NCI-H1105 (cell line): ENCODE measurements at regions not wholly inside any gene's neighbourhood (a gene's known extent, or its start where the extent isn't known, plus 50 kb on each side); places are given as distances from the start of the nearest gene placed in this dataset.
"Not testable (repeated sequence)": the region's sequence is repeated elsewhere in the genome, so short reads cannot be mapped to it uniquely, and the experiment has no call there.

Experiments
- DNase-seq: peaks from one replicate; lab custom pipeline; 2025; lab: John Stamatoyannopoulos, UW

DNA sequence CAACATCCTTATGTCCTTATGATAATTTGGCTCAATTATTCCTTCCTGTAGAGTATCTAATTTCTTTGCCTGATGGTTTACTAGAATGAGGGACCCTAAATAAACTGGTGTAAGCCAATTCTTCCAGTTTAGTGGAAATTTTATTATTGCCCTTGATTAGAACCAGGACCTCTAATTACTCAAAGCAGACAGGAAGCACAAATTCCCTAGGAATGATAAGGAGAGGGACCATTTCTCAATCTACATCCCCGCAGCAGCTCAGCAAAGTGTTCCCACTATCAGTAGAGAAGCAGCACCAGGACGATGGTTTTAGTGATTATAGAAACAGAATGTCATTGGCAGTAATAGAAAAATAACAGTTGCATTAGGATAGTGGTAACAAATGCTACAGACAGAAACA, 97.1 kb downstream of the PLPPR4 start:
- no peak for DNase-seq

DNA sequence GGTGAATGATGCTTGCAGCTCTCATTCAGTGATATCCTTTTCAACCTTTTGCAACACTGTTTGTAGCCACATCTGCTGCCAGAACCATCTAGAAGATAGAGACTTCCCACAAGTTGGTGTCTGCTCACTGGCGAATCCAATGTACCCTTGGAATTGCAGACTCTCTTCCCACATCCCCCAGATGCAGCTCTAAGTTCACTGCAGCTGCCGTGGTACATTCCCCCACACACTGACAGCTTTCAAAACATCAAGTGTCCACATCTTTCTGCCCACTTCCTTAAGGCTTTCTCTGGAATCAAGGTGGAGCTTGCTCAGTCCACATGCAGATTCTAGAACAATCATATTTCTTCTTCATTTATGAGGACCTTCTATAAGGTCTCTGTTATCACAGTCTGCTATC, 99.2 kb downstream of the PLPPR4 start:
- no peak for DNase-seq

DNA sequence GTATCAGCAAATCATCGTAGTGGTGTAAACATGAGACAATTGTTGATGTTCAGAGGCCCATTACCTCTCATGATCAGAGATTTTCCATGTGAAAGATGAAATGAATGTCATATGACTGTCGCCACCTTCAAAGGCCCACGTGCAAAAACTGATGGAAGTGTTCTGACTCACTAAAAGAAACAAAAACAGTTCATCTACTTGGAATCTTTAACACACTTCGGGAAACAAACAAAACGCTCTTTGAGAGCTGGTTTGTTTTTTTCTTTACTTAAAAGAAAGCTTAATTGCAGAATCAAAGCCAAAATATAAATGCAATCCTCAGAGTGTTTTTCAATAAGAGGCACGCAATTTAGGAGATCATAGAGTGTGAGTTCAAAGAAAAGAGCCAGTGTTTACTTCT, 100.8 kb downstream of the PLPPR4 start:
- no peak for DNase-seq

DNA sequence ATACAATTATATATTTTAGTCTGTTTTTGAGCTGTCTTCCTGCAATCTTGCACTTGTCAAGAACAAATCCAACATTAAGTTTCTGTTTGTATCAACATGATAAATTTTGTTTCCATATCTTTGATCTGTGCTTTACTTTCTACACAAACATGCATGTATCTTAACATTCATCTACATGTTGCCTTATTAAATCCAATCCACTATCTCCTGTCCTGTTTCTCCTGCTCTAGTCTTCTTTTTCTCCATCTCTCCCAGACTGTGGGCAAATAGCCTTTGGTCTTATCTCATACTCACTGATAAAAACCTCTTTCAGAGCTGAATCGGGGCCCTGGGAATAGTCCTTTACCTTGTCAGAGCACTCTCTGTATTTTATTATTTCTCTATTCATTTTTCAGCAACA, 101.3 kb downstream of the PLPPR4 start:
- no peak for DNase-seq

DNA sequence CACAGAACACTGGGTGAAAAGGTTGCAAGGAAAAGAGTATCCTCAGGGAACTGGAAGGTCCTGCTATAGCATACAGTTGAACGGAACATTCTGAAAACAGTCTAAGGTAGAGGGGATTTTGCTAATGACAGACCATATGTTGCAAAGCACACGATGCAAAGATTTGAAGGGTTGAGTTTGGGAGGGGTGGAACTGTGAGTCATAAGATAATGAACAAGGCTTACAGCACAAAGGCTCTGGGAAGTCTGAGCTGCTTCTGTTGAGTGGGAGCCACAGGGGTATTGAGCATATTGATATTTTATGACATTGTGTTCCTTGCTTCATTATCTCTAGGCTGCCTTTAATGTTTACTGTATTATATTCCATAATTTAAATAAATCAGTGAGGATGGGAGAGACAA, 104.9 kb downstream of the PLPPR4 start:
- no peak for DNase-seq

DNA sequence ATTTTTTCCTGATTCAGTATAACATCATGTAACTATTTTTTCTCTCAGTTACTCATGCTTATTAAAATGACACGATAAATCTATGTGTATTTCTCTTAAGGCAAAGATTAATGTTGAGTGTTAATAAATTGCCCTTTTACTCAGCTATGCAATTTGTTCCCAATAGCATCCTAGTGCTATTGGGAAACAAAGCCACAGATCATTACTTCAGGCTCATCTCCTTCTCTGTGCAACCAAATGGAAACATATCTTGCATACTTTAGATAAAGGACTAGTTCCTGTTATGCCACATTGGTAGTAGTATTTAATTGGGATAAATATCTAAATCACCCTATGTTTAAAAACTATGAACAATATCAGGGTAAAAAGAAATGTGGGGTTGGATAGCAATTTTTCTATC, 106.2 kb downstream of the PLPPR4 start:
- DNase-seq = no peak

DNA sequence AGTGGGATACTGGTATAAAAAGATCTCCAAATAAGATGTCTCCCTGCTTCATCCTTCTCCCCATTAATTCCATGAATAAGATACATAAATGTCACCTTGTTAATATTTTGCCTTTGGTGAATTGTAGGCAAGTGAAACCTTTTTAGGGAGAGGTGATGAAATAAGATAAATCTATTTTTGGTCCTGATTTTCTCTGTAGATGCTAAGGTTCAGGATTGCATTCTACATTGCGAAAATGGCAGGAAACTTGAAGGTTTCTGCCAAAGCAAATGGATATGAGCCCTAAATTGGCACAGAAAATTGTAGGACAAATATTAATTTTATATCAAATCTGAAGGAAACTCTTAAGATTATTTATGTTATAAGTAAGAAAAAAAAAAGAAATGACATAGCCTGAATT, 107.1 kb downstream of the PLPPR4 start:
- DNase-seq = no peak

DNA sequence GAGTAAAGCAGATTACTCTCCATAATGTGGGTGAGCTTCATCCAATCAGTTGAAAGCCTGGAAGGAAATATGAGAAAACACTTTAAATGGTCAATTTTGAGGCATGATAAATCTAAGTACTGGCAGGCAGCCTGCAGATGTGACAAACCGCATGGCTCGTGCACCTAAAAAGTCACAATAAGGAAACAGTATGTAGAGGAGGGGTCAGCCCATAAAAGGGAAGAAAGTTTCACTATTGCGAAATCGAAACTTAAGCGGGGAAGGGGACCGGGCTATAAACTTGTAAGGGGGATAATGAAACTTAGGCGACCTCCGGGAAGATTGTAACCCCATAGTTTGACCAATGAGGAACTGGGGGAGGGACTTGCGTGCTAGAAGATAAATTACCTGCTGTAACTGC, 109.8 kb downstream of the PLPPR4 start:
- no peak for DNase-seq

DNA sequence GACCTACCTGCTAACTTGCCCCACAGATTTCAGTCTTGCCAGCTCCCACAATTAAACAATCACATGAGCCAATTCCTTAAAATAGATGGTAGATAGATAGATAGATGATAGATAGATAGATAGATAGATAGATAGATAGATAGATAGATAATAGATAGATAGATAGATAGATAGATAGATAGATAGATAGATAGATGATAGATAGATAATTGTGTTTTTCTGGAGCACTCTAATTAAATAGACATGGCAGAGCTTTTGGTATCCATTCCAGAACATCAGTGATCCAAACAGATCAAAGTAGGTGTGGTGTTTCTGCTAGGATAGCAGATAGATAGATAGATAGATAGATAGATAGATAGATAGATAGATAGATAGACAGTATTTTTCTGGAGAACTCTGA, 110.4 kb downstream of the PLPPR4 start:
- not testable (repeated sequence) for DNase-seq

DNA sequence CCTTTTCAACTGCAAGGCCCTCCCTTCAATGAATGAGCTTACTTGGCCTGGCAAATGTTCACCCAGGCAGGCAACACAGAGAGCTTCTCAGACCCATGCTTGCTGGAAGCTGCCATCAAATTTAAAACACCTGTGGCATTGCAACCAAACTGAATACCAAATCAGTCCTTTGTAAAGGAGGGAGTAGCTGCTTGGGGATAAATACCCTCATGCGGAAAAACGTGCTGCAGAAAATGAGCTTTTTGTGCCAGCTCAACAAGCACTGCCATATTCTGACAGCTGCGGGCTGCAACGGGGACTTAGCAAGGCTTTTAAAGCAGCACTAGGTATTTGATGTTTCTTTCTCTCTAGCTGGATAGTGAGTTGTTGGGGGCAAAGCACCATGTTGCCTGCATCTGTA, 119.7 kb downstream of the PLPPR4 start:
- DNase-seq = no peak

DNA sequence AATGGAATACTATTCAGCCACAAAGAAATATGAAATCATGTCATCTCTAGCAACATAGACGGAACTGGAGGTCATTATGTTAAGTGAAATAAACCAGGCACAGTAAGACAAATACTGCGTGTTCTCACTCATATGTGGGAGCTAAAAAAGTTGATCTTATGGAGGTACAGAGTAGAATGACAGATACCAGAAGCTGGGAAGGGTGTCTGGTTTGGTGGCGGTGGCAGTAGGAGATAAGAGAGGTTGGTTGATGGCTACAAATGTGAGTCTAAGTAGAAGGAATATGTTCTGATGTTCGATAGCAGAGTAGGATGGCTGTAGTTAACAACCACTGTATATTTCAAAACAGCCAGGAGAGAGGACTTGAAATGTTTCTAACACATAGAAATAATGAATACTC, 121.6 kb downstream of the PLPPR4 start:
- DNase-seq = no peak

DNA sequence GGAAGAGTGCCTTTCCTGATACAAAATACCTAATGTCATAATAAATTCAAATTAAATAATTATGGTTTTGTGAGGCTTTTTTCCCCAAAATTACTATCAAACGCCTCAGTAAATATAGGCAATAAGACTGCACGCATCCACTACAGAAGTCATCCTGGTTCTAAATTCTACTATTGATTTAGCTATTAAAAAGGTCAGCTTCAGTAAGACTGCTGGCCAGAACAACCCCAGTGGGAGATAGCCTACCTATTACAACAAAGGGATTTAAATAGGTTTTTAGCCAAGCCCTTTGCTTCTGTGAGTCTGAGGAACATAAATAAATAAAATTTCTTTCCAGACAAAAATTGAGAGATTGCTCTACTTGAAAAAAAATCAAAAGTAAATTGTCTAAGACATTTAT, 132.1 kb downstream of the PLPPR4 start:
- DNase-seq = no peak

DNA sequence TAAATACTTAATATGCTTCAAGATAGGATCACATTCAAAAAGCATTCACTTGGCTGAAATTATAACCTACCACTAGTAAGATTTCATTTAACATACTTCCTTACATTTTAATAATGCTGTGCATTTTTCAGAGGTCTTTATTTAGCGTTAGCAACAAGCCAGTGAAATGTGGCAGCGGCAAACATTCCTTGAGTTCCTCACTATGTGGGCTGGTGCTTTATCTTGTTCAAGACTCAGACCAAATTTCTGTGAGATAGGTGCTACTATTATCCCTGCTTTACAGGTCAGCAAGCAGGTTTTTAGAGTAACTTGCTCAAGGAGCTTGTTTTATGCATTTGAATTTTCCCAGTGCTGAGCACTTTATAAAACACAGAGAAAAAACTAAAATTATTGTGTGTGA, 132.7 kb downstream of the PLPPR4 start:
- DNase-seq = no peak

DNA sequence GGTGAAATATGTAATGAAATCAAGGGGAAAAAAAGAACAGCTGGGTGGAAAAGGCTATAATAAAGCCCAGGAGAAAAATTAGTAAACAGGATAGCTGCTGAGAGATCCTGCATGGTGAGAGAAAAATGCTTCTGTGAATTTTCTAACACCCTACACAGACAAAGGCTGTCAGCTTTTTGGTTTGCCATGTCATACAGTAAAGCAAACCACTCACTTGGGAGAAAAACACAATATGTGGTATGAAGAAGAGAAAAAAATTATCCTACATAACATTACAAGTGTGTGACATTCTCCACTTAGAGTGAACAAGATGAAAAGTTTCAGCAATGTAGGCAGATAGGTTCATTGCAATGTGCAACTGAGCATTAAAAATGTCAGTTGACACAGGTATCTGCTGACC, 133.6 kb downstream of the PLPPR4 start:
- DNase-seq = no peak

DNA sequence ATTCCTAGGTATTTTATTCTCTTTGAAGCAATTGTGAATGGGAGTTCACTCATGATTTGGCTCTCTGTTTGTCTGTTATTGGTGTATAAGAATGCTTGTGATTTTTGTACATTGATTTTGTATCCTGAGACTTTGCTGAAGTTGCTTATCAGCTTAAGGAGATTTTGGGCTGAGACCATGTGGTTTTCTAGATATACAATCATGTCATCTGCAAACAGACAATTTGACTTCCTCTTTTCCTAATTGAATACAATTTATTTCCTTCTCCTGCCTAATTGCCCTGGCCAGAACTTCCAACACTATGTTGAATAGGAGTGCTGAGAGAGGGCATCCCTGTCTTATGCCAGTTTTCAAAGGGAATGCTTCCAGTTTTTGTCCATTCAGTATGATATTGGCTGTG, 137.3 kb downstream of the PLPPR4 start:
- DNase-seq = not testable (repeated sequence)

DNA sequence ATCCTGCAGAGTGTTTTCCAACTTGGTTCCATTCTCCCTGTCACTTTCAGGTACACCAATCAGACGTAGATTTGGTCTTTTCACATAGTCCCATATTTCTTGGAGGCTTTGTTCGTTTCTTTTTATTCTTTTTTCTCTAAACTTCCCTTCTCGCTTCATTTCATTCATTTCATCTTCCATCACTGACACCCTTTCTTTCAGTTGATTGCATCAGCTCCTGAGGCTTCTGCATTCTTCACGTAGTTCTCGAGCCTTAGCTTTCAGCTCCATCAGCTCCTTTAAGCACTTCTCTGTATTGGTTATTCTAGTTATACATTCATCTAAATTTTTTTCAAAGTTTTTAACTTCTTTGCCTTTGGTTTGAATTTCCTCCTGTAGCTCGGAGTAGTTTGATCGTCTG, 140.1 kb downstream of the PLPPR4 start:
- DNase-seq = not testable (repeated sequence)

DNA sequence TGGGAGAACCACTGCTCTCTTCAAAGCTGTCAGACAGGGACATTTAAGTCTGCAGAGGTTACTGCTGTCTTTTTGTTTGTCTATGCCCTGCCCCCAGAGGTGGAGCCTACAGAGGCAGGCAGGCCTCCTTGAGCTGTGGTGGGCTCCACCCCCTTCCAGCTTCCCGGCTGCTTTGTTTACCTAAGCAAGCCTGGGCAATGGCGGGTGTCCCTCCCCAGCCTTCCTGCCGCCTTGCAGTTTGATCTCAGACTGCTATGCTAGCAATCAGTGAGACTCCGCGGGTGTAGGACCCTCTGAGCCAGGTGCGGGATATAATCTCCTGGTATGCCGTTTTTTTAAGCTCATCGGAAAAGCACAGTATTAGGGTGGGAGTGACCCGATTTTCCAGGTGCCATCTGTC, 141.0 kb downstream of the PLPPR4 start:
- not testable (repeated sequence) for DNase-seq

DNA sequence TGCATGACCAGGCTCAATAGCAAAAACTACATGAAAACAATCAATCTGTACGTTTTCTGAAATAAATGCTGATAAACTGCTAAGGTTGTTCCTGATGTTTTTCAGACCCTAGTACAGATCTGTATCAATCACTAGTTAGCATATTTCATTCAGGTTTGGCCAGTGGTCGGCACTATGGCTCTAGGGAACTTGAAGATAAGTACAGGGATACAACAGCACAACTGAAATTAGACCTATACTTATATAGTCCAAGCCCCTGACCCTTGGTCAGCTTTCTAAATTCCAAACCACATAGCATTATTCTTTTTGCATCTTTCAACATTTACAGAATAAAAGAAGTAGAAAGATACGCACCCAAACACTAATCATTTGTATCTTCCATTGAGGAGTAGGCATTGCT, 142.7 kb downstream of the PLPPR4 start:
- no peak for DNase-seq

DNA sequence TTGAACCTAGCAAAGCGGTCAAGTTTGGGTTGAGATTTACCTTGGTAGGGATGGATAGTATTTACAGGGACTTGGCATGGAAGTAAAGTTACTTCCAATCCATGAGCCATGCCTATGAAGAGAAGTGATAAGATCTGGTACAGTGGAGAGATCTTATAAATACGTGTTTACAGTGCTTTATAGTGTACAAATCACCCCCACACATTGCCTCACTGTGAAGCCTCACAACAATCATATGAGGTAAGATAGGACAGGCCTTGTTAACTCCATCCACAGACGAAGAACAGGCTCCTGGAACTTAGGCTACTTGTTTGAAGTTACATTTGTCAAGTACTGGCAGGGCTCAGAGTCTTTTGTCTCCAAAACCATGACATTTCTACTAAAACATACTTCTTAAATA, 159.8 kb downstream of the PLPPR4 start:
- no peak for DNase-seq

DNA sequence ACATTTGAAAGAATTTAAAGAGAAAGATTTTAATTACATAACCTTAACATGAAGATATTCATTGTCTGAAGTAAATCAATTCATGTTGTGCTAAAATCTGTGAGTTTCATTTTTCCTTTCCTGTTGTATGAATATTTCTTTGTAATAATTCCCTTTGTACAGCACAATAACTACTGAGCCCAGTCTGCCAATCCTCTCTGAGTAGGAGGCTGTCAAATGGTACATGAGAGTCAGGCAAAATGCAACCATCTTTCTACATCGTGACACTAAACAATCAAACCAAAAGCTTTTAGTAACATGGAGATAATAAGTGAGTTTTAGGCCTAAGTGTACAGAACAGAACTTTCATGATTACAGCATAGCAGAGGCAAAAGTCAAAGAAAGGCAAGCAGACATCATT, 165.5 kb downstream of the PLPPR4 start:
- DNase-seq = no peak

DNA sequence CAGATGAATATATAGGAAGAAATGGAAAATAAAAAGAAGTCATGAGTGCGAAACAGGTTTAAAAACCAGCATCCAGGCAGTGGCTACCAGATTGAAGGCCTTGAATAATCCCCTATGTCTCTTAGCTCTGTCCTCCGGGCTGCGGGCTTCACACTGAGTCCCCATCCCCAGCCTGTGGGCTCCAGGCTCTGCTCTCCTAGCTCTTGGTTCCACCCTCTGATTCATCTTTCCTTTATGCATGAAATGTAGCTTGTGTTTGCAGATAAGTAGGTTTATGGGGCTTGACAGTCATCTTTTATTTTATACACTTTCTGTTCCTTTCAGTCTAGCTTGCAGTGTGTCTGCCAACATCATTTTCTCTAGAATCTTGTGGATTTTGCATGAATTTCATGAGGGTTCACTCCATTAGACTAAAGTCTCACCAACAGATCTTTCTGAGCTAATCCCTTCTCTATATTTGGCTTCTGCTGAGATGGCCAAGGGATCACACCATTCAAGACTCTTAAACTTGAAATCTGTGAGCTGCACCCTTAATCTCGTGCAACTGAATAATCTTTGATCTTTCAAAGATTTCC, 174.5 kb downstream of the PLPPR4 start:
- DNase-seq = no peak

DNA sequence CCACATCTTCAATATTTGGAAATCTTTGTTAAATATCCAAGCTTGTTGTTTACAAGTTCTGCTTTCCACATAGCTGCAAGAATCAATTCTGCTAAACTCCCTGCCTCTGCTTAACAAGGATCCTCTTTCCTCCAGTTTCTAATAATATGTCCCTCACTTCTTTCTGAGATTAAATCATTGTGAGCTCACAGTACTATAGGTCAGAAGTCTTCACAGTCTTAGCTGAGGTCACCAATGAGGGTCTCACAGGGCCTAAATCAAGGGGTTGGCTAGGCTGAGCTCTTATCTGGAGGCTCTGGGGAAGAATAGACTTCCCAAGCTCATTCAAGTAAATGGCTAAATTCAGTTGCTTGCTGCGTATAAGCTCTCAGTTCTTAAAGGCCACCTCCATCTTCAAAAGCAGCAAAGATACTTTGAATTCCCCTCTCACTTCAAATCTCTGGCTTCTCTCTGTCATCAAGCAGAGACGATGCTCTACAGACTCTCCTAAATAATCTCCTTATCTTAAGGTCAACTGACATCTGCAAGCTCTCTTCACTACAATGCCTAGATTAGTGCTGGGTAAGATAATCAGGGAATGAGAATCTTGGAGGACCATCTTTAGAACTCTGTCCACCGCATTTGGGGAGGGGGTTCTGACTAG, 175.3 kb downstream of the PLPPR4 start:
- no peak for DNase-seq

DNA sequence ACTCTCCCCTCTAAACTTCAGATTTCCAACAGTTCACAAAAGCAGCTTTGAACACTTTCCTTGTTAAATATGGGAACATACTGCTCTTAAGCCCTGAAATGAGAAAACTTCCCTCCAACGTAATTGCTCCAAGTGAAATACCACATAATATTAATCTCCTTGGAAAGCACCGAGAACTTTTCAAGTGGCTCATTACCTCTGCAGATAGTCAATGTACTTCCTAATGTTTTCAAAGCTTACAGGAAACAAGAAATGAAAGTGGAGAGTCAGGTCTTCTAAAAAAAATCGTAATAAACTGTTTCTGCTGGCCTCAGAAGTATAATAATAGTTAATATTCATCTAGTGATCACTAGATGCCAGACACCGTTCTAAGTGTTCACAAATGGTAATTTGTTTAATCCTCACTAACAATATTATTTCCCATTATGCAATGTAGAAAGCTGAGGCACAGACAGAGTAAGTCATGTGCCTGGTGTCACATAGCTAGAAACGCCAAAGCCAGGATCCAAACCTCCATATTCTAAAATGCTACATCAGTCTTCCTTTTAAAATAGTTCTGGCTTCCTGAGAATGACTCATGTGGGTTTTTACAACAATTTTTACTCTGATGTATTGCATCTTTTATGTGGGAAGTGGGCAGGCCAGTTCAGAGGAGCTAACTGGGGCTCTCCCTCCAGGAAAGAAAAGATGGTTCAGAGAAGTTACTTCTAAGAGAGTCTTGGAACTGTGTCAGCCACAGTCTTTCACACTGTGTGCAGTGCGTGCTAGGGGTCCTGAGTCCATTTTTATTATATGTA, 177.2 kb downstream of the PLPPR4 start:
- no peak for DNase-seq
